Ovary (tissue), 3 donors: ENCODE measurements at regions not wholly inside any gene's neighbourhood (a gene's known extent, or its start where the extent isn't known, plus 50 kb on each side); places are given as distances from the start of the nearest gene placed in this dataset.

Source experiments
- EP300 ChIP-seq: sonication (generic); formaldehyde crosslinking; IDR thresholded peaks from one replicate; pipeline ENCODE4 v1.6.1; 2017; ENCODE audit warnings: antibody characterized with exemption
- POLR2A ChIP-seq: fragments of 450-650 bp; IDR thresholded peaks from one replicate; pipeline ENCODE4 v1.6.1; 2017; ENCODE audit warnings: antibody characterized with exemption, mild to moderate bottlenecking, moderate library complexity
- TF ChIP-seq, protein P1 (sequence below), 3 donors: fragments of 450-650 bp in 2 of 3; fragments of 200-600 bp in 1 of 3; IDR thresholded peaks; one replicate each; pipeline versions ENCODE4 v1.5.1 to v1.8.0; 2016 to 2022; ENCODE audit warnings: antibody characterized with exemption in 3 of 3, mild to moderate bottlenecking in 1 of 3
- donor health status: DM: no; HTN: no; CAD: no.

DNA sequence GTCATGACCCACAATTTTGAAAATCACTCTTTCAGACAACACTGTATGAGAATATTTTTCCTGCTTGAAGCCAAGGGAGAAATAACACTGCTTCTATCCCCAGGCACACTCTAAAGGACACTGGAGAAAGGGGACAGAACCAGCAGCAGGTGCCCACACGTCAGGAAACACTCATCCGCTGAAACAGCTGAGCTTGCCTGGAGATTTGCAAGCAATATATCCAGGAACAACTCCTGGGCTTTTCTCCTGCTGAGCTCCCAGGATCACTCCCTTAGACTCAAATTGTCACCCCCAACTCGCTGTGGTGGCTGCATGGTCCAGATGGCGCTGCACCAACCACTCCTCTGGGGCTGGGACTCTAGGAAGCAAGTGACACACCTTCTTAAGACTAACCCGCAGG, 186.7 kb downstream of the ARL4C start:
- TF ChIP-seq, protein P1, sequence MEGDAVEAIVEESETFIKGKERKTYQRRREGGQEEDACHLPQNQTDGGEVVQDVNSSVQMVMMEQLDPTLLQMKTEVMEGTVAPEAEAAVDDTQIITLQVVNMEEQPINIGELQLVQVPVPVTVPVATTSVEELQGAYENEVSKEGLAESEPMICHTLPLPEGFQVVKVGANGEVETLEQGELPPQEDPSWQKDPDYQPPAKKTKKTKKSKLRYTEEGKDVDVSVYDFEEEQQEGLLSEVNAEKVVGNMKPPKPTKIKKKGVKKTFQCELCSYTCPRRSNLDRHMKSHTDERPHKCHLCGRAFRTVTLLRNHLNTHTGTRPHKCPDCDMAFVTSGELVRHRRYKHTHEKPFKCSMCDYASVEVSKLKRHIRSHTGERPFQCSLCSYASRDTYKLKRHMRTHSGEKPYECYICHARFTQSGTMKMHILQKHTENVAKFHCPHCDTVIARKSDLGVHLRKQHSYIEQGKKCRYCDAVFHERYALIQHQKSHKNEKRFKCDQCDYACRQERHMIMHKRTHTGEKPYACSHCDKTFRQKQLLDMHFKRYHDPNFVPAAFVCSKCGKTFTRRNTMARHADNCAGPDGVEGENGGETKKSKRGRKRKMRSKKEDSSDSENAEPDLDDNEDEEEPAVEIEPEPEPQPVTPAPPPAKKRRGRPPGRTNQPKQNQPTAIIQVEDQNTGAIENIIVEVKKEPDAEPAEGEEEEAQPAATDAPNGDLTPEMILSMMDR (IDR thresholded peaks at IDR 0.05) = no peak
- TF ChIP-seq POLR2A (no peak), EP300 (no peak)
